ENCODE measurements at regions not wholly inside any gene's neighbourhood (a gene's known extent, or its start where the extent isn't known, plus 50 kb on each side); places are given as distances from the start of the nearest gene placed in this dataset.

- TF ChIP-seq MGA (IDR thresholded peaks at IDR 0.05), result no peak
- no peak for TF ChIP-seq TRIM28 (IDR thresholded peaks at IDR 0.05)
Measured at GRCh38 chr14:38316922-38317321, 61.0 kb upstream of the CLEC14A start (continued).
